ENCODE measurements at regions not wholly inside any gene's neighbourhood (a gene's known extent, or its start where the extent isn't known, plus 50 kb on each side); places are given as distances from the start of the nearest gene placed in this dataset.
A peak's percentile ranks its signal among the peaks of the same experiment; 100 is the strongest.
"Not testable (repeated sequence)": the region's sequence is repeated elsewhere in the genome, so short reads cannot be mapped to it uniquely, and the experiment has no call there.

DNA sequence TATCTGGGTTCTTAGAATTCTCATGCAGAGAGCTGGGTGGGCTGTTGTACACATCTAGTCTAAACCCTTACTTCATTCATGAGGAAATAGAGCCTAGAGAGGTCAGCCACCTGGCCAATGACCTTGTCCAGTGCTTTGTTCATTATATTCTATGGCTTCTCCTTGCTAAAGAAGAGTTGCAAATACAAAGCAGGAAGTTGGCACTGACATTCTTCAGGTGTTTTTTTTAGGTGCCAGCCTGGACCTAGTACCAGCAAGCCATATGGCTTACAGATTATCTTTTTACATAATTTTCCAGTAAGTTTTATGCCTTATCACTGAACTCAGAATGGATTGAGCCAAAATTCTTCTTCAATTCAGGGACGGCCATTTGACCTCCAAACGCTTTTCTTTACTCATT is 54.7 kb upstream of the PGM2 start:
- no peak for DNase-seq

DNA sequence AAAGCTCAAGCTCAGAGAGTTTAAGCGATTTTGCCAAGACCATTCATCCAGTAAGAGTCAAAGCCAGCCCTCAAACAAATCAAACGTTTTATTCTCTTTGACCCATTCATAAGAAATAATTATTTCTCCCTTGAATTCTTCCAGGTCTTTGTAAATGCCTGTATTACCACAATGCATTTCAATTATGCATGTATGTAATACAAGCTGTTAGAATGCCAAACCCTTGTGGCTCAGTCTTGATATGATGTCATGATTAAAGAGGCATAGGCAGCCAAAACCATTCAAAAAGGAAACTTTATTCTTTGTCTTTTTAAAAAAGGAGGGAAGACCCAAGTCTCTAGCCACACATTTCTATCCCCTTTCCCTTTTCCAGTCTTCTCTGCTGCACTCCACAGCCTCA is 56.5 kb upstream of the PGM2 start:
- no peak for DNase-seq

DNA sequence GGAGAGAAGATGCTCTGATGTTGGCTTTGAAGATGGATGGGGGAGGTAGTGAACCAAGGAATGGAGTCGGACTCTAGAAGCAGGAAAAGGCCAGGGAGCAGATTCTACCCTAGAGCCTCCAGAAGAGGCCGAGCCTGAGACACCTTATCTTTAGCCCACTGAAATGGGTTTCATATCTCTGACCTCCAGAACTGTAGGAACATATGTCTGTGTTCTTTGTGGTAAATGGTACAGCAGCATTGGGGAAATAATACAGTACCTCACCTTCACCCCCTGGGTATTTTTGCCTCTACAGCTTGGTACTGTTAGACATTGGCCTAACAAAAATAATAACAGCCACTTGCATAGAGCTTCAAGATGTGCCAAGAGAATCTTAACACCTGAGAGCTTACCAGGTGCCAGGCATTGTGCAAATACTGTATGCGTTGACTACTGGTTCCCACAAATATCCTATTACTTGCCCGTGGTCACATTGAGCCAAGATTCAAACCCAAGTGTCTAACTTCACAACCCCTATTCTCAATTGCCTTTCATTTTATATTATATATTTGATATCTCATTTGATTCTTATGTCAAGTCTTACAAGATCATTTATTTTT is 57.0 kb upstream of the PGM2 start:
- no peak for DNase-seq

DNA sequence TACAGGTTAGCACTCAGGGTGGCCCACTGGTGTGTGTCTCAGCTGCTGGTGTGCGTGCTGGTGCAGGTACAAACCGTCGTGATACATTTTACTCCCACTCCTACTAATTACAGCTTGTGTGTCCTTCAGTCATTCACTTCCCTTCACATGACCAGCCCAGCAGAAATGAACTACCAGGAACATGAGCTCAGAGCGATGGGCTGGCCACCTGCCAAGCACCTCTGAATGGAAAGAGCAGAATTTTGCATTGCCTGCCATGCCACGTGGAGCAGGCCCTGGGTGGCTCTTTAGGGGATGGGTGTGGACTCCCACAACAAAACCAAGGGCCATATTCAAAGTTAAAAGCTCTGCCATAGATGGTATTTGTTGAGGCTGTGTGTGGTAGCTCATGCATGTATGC is 58.9 kb upstream of the PGM2 start:
- DNase-seq: peak; percentile 93

DNA sequence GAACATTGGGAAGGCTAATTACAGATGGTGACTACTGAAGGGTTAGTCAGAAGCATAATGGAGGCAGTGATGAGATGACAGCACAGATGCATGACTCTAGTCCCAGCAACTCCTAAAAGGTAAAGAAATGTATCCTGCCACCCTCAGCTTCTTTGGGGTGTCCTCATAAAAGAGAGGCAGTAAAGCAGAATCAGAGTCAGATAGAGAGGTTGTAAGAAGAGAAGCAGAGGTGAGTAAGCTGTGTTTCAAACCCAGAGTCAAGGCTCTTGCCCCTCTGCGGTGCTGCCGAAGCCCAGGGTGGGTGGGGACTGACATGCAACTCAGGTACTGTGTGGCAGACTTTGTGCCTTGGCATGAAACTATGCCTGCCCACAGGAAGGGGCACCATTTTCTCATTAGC is 59.5 kb upstream of the PGM2 start:
- DNase-seq: no peak

DNA sequence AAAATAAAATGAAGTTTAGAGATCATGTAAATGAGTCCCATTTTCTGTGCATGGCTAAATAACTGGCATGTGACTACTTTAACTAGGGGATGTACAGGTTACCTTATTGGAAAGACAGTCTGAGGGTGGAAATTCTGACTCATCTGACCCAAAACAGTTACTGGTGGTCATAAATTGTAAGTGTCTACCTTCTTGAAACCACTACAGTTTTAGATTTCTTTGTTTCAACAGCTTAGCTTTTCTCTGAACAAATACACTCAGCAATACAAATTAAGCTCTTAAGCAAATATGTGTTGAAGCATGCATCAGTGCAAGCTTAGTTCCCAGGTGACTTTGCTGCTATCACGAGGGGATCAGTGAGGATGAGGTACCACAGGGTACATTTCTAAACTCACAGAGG is 60.7 kb upstream of the PGM2 start:
- DNase-seq: peak; percentile 71

DNA sequence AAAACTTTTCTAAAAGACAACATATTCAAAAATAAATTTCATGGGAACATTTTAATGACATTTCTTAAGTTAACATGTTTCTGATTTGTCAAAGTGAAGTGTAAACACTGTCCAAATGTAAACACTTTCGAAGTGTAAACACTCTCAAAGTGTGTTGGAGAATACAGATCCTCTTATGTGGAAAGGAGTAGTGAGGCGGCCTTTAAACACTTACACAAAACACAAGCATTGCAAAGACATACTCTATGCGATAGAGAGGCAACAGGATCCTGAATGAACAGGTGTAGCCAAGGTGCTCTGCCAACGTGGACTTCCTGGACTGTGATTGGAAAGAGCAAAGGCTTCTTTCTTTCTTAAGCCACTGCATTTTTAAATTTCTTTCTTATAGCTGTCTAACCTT is 62.7 kb upstream of the PGM2 start:
- peak; percentile 21 for DNase-seq

DNA sequence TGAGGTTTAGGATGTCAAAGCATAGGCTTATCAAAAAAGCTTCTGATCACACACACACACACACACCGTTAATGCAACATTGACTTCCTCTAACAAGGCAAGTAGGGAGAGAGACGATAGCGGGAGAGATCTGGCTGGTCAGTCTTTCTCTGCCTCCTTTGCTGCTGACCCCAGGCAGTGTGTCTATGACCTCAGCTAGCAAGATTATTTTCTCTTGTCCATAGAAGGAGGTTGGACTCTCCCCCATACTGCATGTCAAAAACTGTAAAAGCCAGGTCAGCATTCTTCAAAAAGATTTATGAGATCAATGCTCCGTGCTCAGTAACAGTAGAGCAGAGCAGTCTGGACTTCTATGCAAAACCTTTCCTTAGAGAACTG is 63.5 kb upstream of the PGM2 start:
- DNase-seq: no peak

DNA sequence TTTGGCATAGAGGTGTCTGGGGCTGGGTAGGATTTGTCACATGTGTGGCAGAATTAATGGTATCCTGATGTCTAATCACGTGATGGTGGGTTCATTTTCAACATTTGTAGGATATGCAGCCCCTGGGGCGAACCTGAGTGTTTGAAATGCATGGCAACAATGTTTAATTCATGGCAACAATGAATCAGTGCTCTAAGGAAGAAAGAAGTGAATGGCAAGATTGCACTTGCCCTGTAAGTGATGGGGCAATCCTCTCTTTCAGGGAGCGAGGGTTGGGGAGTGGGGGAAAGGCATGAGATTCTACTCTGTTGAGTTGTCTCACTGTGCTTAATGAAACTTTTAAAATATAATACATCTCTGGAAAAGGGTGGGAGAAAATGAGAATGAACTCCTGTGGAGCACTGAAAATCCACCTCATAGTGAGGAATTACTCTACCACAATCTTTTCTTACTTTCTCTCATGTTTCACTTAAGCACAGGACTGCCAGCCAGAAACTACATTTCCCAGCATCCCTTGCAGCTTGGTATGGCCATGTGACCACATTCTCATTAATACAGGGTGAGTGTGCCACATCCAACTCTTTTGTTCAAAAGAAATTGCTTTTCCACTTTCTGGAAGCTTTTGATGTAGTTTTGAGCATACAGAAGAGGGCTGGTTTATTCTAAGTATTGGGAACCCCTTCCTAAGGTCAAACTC is 64.0 kb upstream of the PGM2 start:
- no peak for DNase-seq

DNA sequence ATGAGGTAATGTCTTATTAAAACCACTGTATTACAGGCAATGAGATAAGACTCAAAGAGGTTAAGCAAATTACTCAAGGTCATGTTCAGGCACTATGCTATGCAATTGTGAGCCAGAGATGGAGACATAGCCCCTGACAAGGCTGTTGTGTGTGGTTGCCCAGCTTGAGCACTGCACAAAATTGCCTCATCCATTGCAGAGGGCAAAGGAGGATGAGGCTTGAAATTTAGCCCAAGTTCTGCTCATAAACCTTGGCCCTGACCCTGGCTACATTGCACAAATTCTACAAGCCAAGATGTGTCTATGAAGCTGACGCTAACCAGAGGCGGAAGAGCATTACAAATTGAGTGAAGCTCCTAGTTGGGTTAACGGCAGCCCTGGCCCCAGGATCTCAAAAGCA is 65.6 kb upstream of the PGM2 start:
- DNase-seq: no peak

DNA sequence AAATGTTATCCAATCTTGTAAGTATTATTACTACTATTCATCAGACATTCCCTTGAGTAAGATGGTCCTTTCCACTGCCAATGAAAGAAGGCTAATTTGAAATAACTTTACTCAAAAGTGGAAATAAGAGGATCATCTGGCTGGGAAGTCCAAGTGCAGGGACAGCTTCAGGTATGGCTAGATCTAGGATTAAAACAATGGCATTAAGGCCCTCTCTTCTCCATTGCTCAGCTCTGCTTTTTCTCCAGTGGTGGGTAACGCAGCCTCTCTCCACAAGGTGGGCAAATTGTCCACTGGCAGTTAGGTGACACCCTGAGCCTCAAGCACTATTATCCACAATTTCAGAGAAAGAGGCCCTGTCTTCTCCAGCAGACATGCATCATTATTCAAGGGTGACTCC is 66.7 kb upstream of the PGM2 start:
- DNase-seq: no peak

DNA sequence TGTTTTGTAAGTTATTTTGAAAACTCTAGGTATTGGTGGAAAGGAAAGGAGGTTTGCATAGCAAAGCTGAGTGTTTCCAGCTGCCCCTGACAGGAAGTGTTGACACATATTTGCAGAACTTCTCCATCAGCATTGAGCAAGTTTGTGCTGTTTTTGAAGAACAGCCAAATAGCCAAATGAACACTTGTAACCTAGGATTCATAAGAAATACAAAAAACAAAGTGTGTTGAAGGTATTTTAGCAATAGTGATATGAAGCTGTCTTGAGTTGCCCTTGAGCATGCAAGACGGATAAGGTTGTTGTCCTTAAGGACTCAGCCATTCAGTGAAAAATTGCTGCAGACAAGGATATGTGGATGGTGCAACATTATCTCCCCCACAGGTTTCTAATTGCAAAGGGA is 68.3 kb upstream of the PGM2 start:
- no peak for DNase-seq

DNA sequence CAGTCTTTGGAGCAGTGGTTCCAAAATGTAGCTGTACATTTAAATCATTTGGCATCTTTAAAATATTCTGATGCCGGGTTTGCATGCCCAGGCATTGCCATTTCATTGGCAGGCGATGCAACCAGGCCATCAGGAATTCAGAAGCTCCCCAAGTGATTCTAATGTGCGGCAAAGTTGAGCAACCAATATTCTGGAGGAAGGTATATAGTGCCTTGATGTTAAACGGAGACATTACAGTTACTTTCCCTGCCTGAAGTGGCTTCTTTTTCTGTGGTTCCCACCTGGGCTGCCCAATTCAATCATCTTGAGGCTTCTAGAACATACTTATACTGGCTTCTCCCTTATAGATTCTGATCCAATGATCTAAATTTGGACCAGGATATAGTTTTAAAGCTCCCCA is 68.7 kb upstream of the PGM2 start:
- no peak for DNase-seq

DNA sequence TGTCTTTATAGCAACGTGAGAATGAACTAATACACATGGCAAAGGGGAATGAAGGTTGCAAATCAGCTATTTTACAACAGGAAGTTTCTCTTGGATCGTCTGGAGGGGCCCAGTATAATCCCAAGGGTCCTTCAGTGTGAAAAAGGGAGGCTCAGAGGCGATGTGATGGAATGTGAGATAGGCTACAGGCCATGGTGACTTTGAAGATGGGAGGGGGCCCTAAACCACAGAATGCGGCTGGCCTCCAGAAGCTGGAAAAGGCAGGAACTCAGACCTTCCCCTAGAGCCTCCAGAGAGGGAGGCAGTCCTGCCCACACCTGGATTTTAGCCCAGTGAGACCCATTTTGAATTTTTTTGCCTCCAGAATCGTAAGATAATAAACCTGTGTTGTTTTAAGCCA is 69.4 kb upstream of the PGM2 start:
- no peak for DNase-seq

DNA sequence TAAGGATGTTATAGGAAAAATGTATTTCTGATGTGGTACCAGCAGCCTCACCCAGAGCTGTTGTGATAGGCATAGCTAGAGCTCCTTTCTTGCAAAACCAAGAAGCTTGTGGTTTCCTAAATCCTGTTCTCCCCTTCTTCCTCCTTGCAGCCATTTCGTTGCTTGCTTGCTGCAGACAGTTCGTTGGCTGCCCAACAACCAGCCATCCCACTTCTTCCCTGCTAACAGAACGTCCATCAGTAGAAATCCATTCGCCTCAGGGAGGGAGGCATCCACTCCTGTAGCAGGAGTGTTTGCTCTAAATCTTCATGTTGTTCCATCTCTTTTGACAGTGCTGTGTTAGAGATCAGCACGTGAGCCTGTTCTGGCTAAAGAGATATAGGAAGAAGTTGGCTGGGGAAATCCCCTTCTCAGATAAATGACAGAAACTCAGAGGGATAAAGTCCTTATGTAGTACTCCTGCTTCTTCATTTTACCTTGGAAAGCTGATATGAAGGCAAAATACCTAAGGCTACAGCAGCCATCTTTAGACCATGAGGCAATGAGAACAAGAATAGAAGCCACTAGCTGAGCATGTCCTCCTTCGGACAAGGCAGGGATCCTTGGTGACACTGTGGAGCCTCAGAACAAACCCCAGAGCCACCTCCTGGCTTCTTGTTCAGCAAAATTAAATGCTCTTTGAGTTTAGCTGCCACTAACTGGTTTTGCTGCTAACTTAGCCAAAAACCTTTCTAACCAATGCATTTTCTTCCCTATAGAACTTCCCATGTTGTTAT is 68.4 kb upstream of the RELL1 start:
- no peak for DNase-seq

DNA sequence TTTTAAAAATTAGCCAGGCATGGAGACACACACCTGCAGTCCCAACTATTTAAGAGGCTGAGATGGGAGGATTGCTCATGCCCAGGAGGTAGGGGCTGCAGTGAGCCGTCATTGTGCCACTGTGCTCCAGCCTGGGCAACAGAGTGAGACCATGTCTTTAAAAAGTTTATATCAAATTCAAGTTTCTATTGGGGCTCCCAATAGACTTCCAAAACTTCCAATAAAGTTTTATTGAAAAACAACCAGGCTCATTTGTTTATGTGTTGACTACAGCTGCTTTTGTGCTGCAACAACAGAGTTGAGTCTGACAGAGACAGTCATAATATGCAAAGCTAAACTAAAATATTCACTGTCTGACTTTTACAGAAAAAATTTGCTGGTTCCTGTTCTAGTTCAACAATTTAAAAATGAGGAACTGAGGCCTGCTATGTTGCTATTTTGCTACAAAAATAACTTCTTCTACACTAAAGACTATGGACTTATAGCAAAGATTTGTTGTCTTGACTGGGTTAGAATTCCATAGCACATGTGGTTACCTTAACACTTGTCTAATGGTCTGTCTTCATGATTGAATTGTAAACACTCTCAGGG is 63.3 kb upstream of the RELL1 start:
- DNase-seq: no peak

DNA sequence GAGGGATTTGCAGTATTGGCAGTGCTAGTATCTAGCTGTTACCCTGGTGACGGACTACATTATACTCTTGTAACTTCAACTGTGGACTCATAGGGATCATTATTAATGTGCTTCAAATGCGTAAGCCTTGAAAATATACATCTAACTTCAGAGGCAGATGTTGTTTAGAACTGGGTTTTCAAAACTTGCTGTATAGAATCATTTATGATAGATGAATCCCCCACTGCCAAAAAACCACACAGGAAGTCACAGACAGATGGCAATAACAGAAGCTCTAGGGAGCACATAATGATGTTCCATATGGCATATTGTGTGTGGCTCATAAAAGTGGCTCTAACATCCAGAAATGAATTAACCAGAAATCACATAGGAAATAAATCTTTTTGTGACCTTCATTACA is 62.3 kb upstream of the RELL1 start:
- DNase-seq: no peak

DNA sequence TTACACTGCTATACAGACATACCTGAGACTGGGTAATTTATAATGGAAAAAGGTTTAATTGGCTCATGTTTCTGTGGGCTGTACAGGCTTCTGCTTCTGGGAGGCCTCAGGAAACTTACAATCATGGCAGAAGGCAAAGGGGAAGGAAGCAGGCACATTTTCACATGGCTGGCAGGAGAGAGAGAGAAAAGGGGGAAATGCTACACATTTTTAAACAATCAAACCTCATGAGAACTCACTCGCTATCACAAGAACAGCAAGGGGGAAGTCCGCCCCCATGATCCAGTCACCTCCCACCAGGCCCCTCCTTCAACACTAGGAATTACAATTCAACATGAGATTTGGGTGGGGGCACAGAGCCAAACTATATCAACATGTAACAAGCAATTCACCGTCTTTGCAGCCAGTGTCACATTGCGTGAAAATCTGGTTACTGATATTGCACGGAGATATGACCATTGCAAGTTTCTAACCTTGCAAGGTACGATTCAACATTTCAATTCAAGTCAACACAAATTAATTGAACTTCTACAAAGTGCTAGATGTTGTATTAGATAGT is 61.7 kb upstream of the RELL1 start:
- DNase-seq: no peak

DNA sequence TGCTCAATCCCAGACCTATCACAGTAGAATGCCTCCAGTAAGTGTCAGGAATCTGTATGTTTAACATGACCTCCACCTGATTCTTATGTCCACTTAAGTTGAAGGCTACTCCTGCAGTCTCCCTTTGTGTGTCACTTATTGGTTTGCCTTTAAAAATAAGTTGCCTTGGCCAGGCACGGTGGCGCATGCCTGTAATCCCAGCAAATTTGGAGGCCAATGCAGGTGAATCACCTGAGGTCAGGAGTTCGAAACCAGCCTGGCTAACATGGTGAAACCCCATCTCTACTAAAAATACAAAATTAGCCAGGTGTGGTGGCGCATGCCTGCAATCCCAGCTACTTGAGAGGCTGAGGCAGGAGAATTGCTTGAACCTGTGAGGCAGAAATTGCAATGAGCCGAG is 60.7 kb upstream of the RELL1 start:
- not testable (repeated sequence) for DNase-seq

DNA sequence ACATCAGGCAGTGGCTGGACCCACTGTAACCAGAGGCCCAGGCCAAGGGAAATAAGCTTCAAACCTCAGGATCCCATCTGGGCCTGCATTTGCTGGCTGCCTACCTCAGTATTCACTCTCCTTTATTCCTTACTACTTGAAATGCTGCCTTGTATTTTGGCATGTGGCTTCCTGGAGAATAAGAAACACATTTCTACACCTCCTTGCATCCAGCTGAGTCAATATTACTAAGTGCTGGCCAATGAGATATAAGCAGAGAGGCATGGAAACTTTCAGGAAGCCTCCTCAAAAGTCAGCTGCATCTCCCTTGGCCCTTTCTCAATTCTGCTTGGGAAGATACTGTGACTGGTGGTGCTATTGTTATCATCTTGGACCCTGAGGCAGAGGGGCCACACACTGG is 59.8 kb upstream of the RELL1 start:
- DNase-seq: no peak

DNA sequence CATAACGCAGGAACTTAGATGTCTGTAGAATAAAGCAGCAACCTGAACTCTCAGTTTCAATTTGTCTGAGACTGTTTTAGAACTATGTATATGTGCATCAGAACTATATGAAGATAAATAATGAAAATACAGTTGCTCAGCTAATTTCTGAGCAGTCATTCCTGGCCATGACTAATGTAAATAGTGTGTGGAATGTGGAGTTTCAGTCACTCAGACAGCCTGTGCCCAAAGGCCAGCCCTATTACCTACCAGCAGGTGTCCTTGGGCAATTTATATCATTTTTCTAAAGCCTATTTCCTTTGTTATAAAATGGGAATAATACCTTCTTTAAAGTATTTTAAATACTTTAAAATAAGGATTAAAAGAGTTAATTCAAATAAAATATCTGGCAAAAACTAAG is 56.0 kb upstream of the RELL1 start:
- DNase-seq: no peak

DNA sequence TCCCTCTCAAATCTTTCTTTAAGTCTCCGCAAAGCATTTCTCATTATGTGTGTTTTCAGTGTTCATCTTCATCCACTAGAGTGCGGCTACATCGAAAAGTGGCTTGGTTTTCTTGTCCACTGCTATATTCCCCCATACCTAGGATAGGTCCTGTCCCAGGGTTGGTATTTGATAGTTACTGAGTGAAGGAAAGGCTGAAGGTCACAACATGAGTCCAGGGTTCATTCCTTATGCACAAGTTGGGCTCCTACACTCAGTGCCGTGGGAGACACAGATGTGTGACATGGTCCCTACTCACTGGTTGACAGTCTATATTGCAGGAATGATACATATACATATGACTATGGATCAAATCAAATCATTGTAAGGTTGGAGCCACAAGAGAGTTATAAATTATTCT is 55.4 kb upstream of the RELL1 start:
- DNase-seq: no peak

DNA sequence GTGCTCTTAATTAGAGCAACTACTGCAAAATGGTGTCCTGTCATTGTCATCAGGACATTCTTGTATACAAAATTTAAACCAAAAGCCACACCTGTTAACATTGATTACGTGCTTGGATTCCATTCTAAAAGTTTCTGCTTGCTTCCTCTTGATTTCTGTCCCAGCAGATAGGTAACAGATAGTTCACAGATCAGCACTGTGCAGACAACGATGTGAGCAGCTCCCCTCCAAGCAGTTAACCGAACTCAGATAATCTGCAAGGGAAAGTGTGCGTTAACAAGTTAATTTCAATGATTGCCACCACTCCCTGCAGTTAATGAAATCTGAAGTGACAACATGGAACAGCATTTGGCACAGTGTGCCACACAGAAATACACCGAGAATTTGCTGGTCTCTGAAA is 54.4 kb upstream of the RELL1 start:
- no peak for DNase-seq

DNA sequence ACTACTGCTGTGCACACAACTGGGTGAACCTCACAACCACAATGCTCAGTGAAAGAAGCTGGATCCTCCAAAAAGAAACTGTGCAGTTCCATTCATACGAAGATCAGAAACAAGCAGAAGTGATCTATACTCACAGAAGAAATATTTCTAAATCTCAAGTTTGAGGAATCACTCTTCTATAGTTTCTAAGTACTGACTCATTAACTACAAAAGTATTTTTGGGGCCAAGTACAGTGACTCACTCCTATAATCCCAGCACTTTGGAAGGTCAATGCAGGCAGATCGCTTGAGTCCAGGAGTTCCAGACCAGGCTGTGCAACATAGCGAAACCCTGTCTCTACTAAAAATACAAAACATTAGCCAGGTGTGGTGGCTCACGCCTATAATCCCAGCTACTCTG is 51.3 kb upstream of the RELL1 start:
- DNase-seq: no peak

Measured in NCI-H345 (cell line).